Aorta (tissue), 5 donors: ENCODE measurements at regions not wholly inside any gene's neighbourhood (a gene's known extent, or its start where the extent isn't known, plus 50 kb on each side); places are given as distances from the start of the nearest gene placed in this dataset.
"Not testable (repeated sequence)": the region's sequence is repeated elsewhere in the genome, so short reads cannot be mapped to it uniquely, and the experiment has no call there.

Source experiments
- ATAC-seq: fragments of 200-7000 bp; cut with Tn5 transposase; one replicate; pipeline ENCODE4 v1.9.1; 2022; ENCODE audit warnings: moderate library complexity; ENCODE audit not compliant: low FRiP score
- DNase-seq, 2 donors: peaks; one replicate each; pipeline ENCODE4 v3.0.0-alpha.2; 2020
- H3K27ac ChIP-seq, 2 donors: one replicate each; pipeline ENCODE4 v1.5.1; 2013; ENCODE audit warnings: low read length in 2 of 2, mild to moderate bottlenecking in 2 of 2, moderate library complexity in 2 of 2, control low read depth in 1 of 2, inconsistent platforms in 1 of 2, low read depth in 1 of 2
- H3K27me3 ChIP-seq, 2 donors: one replicate each; pipeline ENCODE4 v1.6.1; 2013; ENCODE audit warnings: control low read depth in 1 of 2, low read length in 1 of 2, mild to moderate bottlenecking in 1 of 2, moderate library complexity in 1 of 2; ENCODE audit not compliant: insufficient read depth in 2 of 2, control insufficient read depth in 1 of 2
- H3K36me3 ChIP-seq, 2 donors: one replicate each; pipeline ENCODE4 v1.6.1; 2013; ENCODE audit warnings: control low read depth in 1 of 2, low read length in 1 of 2, mild to moderate bottlenecking in 1 of 2; ENCODE audit not compliant: insufficient read depth in 2 of 2, control insufficient read depth in 1 of 2
- H3K4me1 ChIP-seq, 2 donors: one replicate each; pipeline ENCODE4 v1.6.1; 2013; ENCODE audit warnings: low read length in 2 of 2, control low read depth in 1 of 2, mild to moderate bottlenecking in 1 of 2, moderate library complexity in 1 of 2; ENCODE audit not compliant: insufficient read depth in 2 of 2, control insufficient read depth in 1 of 2
- H3K4me3 ChIP-seq, 2 donors: one replicate each; pipeline ENCODE4 v1.5.1; 2013; ENCODE audit warnings: low read length in 2 of 2, control low read depth in 1 of 2, mild to moderate bottlenecking in 1 of 2
- H3K9me3 ChIP-seq: one replicate; pipeline ENCODE4 v1.6.1; 2013; ENCODE audit warnings: mild to moderate bottlenecking, low read length; ENCODE audit not compliant: control insufficient read depth
- WGBS, 2 donors: extraction: QIAGEN DNeasy Blood & Tissue Kit; methylation state at CpG; one replicate each; pipeline ENCODE4 v1.1.7; 2013; 5-methylcytosine and 5-hydroxymethylcytosine counted together
- intact Hi-C, 2 donors: fragments of 100-400 bp; cut with DNase I; formaldehyde crosslinking; loops; one replicate each; pipeline versions ENCODE4 v1.14.2 to v1.15.0; 2022
- donor health status: healthy with polysubstance abuse.
- donor health status: Bipolar disorder and iron deficiency.
- donor health status: DM: no; HTN: no; CAD: no.
- donor health status: DM: no; HTN: no; CAD: no.
- donor health status: DM: yes; HTN: yes; CAD: no.

GRCh38 chr6:86203044-86203443, 560.4 kb upstream of the SYNCRIP start:
- H3K36me3 ChIP-seq, result no peaks in the 10 kb centered on the region
- H3K27me3 ChIP-seq, result no peaks in the 10 kb centered on the region
- no peaks in the 10 kb centered on the region for H3K4me1 ChIP-seq
- H3K9me3 ChIP-seq, result peaks cover 2% of the 10 kb centered on the region
- WGBS, 2 donors, result 83 to 84% methylated on average over 3 of the region's 3 CpGs
- ATAC-seq (no peak), DNase-seq (no peak)
- intact Hi-C loops, result no loop called here
- no peak overlapping the region for H3K4me3 ChIP-seq
- H3K27ac ChIP-seq, result no peak overlapping the region

GRCh38 chr6:86193821-86194220, 551.1 kb upstream of the SYNCRIP start:
- Histone ChIP-seq H3K9me3 (no peaks in the 10 kb centered on the region), H3K36me3 (no peaks in the 10 kb centered on the region), H3K4me1 (no peaks in the 10 kb centered on the region), H3K27me3 (no peaks in the 10 kb centered on the region), H3K4me3 (no peak overlapping the region), H3K27ac (no peak overlapping the region)
- ATAC-seq, result no peak
- intact Hi-C loops, result no loop called here
- WGBS, 2 donors, result 87 to 93% methylated on average over 3 of the region's 3 CpGs
- DNase-seq, result no peak

- no peaks in the 10 kb centered on the region for H3K9me3 ChIP-seq
- H3K36me3 ChIP-seq, result no peaks in the 10 kb centered on the region
- no peaks in the 10 kb centered on the region for H3K27me3 ChIP-seq
- WGBS, 2 donors, result 63 to 67% methylated on average over 3 of the region's 3 CpGs
- H3K4me3 ChIP-seq, result no peak overlapping the region
- DNase-seq, result no peak
- no peak overlapping the region for H3K27ac ChIP-seq
- no peaks in the 10 kb centered on the region for H3K4me1 ChIP-seq
- ATAC-seq, result no peak
- intact Hi-C loops, result no loop called here
Observed at GRCh38 chr6:86192123-86192522, 549.4 kb upstream of the SYNCRIP start.

- intact Hi-C loops, result loop anchor here in 1 of 2 donors (2.0 to 5.0 kb wide), 2 partner anchors 252 to 418 kb away; no protein-coding TSS in a partner anchor
- H3K9me3 ChIP-seq, H3K4me1 ChIP-seq, ATAC-seq, H3K27ac ChIP-seq, H3K4me3 ChIP-seq, H3K36me3 ChIP-seq, H3K27me3 ChIP-seq: not testable (repeated sequence)
- WGBS, 2 donors, result 39 to 51% methylated on average over 9 of the region's 9 CpGs
- DNase-seq, result peak in 1 of 2 donors; percentile 63
Observed at GRCh38 chr6:86175149-86175548, 532.5 kb upstream of the SYNCRIP start.

- no peaks in the 10 kb centered on the region for H3K4me1 ChIP-seq
- no peak overlapping the region for H3K4me3 ChIP-seq
- H3K27me3 ChIP-seq, result no peaks in the 10 kb centered on the region
- ATAC-seq (no peak), DNase-seq (no peak)
- intact Hi-C loops, result no loop called here
- H3K36me3 ChIP-seq, result no peaks in the 10 kb centered on the region
- H3K27ac ChIP-seq, result no peak overlapping the region
- no peaks in the 10 kb centered on the region for H3K9me3 ChIP-seq
Observed at GRCh38 chr6:86154852-86155251, 512.2 kb upstream of the SYNCRIP start.

GRCh38 chr6:86153521-86153920, 510.8 kb upstream of the SYNCRIP start:
- H3K4me1 ChIP-seq, result no peaks in the 10 kb centered on the region
- no peak overlapping the region for H3K4me3 ChIP-seq
- DNase-seq (no peak), ATAC-seq (no peak)
- H3K27me3 ChIP-seq, result no peaks in the 10 kb centered on the region
- intact Hi-C loops, result no loop called here
- 72 to 75% methylated on average over 3 of the region's 3 CpGs for WGBS, 2 donors
- no peak overlapping the region for H3K27ac ChIP-seq
- no peaks in the 10 kb centered on the region for H3K36me3 ChIP-seq
- no peaks in the 10 kb centered on the region for H3K9me3 ChIP-seq

- H3K36me3 ChIP-seq, result no peaks in the 10 kb centered on the region
- H3K27ac ChIP-seq, result no peak overlapping the region
- DNase-seq (no peak), ATAC-seq (no peak)
- H3K4me1 ChIP-seq, result no peaks in the 10 kb centered on the region
- no peaks in the 10 kb centered on the region for H3K27me3 ChIP-seq
- 61 to 65% methylated on average over 4 of the region's 4 CpGs for WGBS, 2 donors
- H3K9me3 ChIP-seq, result no peaks in the 10 kb centered on the region
- H3K4me3 ChIP-seq, result no peak overlapping the region
- intact Hi-C loops, result no loop called here
Observed at GRCh38 chr6:86152546-86152945, 509.9 kb upstream of the SYNCRIP start.

GRCh38 chr6:86148586-86148985, 505.9 kb upstream of the SYNCRIP start:
- WGBS, 2 donors, result 60 to 62% methylated on average over 7 of the region's 7 CpGs
- H3K27ac ChIP-seq, result no peak overlapping the region
- H3K4me1 ChIP-seq, result no peaks in the 10 kb centered on the region
- H3K9me3 ChIP-seq, result no peaks in the 10 kb centered on the region
- no peak overlapping the region for H3K4me3 ChIP-seq
- DNase-seq, result no peak
- intact Hi-C loops, result no loop called here
- no peaks in the 10 kb centered on the region for H3K36me3 ChIP-seq
- H3K27me3 ChIP-seq, result no peaks in the 10 kb centered on the region
- ATAC-seq, result no peak

- H3K9me3 ChIP-seq, result no peaks in the 10 kb centered on the region
- 88 to 89% methylated on average over 5 of the region's 5 CpGs for WGBS, 2 donors
- ATAC-seq (no peak), DNase-seq (no peak)
- intact Hi-C loops, result no loop called here
- H3K27ac ChIP-seq, result no peak overlapping the region
- H3K27me3 ChIP-seq, result no peaks in the 10 kb centered on the region
- no peak overlapping the region for H3K4me3 ChIP-seq
- H3K36me3 ChIP-seq, result no peaks in the 10 kb centered on the region
- H3K4me1 ChIP-seq, result no peaks in the 10 kb centered on the region
Observed at GRCh38 chr6:86147859-86148258, 505.2 kb upstream of the SYNCRIP start.
